Thyroid gland (tissue), 4 donors: ENCODE measurements at regions not wholly inside any gene's neighbourhood (a gene's known extent, or its start where the extent isn't known, plus 50 kb on each side); places are given as distances from the start of the nearest gene placed in this dataset.

Source experiments
- POLR2A ChIP-seq, 2 donors: fragments of 450-650 bp; IDR thresholded peaks; one replicate each; pipeline ENCODE4 v1.6.1; 2017; ENCODE audit warnings: antibody characterized with exemption in 2 of 2, mild to moderate bottlenecking in 2 of 2, moderate library complexity in 1 of 2
- TF ChIP-seq, protein P1 (sequence below), 6 experiments: fragments of 200-600 bp in 3 of 6; fragments of 450-650 bp in 3 of 6; sonication (generic) in 3 of 6; IDR thresholded peaks; one replicate each; pipeline ENCODE4 v1.5.1; 2016 to 2019; ENCODE audit warnings: antibody characterized with exemption in 6 of 6, mild to moderate bottlenecking in 2 of 6, inconsistent platforms in 1 of 6, moderate library complexity in 1 of 6

DNA sequence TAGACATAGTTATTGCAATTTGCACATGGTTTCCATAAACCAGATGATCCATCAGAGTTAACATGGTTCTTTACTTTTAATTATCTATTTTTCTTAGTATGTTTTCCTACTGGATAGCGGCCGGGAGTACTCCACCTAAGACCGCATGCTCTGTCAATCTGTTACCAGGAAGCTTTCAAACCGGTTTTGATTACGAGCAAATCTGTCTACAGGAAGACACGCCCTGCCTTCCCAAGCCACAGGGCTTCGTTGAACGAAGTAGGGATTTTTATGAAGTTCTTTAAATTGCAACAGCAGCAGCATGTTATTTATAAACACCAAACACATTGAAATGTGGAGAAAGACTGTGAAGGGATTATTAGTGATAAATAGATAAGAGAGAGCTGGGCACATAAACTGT, 283.3 kb upstream of the ROBO2 start:
- TF ChIP-seq, protein P1, sequence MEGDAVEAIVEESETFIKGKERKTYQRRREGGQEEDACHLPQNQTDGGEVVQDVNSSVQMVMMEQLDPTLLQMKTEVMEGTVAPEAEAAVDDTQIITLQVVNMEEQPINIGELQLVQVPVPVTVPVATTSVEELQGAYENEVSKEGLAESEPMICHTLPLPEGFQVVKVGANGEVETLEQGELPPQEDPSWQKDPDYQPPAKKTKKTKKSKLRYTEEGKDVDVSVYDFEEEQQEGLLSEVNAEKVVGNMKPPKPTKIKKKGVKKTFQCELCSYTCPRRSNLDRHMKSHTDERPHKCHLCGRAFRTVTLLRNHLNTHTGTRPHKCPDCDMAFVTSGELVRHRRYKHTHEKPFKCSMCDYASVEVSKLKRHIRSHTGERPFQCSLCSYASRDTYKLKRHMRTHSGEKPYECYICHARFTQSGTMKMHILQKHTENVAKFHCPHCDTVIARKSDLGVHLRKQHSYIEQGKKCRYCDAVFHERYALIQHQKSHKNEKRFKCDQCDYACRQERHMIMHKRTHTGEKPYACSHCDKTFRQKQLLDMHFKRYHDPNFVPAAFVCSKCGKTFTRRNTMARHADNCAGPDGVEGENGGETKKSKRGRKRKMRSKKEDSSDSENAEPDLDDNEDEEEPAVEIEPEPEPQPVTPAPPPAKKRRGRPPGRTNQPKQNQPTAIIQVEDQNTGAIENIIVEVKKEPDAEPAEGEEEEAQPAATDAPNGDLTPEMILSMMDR (IDR thresholded peaks at IDR 0.05), result no peak
- no peak for TF ChIP-seq POLR2A (IDR thresholded peaks at IDR 0.05)
